NT2/D1 (cell line): ENCODE measurements at regions not wholly inside any gene's neighbourhood (a gene's known extent, or its start where the extent isn't known, plus 50 kb on each side); places are given as distances from the start of the nearest gene placed in this dataset.
"Not testable (repeated sequence)": the region's sequence is repeated elsewhere in the genome, so short reads cannot be mapped to it uniquely, and the experiment has no call there.

Experiments used
- DNase-seq: peaks from one replicate; pipeline ENCODE4 v3.0.0-alpha.2; 2011; ENCODE audit warnings: low read depth, low spot score
- H3K27me3 ChIP-seq: 2 replicates; pipeline ENCODE4 v1.6.0; 2011; ENCODE audit warnings: mild to moderate bottlenecking; ENCODE audit not compliant: insufficient read length, insufficient read depth
- H3K36me3 ChIP-seq: 2 replicates; pipeline ENCODE4 v1.6.1; 2011; ENCODE audit warnings: mild to moderate bottlenecking, low read length, mixed read lengths; ENCODE audit not compliant: insufficient read depth, insufficient read length
- H3K4me1 ChIP-seq: 2 replicates; pipeline ENCODE4 v1.5.1; 2011; ENCODE audit not compliant: insufficient read depth, insufficient read length
- H3K4me3 ChIP-seq: 2 replicates; pipeline ENCODE4 v1.5.1; 2011; ENCODE audit warnings: low read depth; ENCODE audit not compliant: insufficient read length
- H3K9ac ChIP-seq: 2 replicates; pipeline ENCODE4 v1.6.0; 2011; ENCODE audit warnings: low read depth; ENCODE audit not compliant: insufficient read length
- H3K9me3 ChIP-seq: 2 replicates; pipeline ENCODE4 v1.5.1; 2011; ENCODE audit warnings: mild to moderate bottlenecking, low read length; ENCODE audit not compliant: insufficient read depth

DNA sequence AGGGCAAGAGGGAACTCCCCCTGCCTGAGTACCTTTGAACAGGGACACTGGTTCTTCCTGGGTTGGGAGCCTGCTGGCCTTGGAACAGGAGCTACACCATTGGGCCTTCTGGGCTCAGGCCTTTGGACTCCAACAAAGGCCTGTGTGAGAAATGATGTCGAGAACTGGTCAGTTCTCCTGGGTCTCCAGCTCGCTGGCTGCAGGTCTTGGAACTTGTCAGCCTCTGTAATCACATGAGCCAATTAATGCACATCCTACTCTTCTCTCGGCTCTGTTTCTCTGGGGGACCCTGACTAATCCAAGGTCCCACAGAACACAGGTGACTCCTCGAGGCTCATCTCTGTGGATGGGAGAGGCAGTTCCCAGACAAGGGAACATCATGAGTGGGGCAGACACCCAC is 104.7 kb upstream of the PLGLB2 start:
- not testable (repeated sequence) for H3K4me3 ChIP-seq, H3K27me3 ChIP-seq, H3K9me3 ChIP-seq, H3K36me3 ChIP-seq, H3K4me1 ChIP-seq, H3K9ac ChIP-seq, DNase-seq

DNA sequence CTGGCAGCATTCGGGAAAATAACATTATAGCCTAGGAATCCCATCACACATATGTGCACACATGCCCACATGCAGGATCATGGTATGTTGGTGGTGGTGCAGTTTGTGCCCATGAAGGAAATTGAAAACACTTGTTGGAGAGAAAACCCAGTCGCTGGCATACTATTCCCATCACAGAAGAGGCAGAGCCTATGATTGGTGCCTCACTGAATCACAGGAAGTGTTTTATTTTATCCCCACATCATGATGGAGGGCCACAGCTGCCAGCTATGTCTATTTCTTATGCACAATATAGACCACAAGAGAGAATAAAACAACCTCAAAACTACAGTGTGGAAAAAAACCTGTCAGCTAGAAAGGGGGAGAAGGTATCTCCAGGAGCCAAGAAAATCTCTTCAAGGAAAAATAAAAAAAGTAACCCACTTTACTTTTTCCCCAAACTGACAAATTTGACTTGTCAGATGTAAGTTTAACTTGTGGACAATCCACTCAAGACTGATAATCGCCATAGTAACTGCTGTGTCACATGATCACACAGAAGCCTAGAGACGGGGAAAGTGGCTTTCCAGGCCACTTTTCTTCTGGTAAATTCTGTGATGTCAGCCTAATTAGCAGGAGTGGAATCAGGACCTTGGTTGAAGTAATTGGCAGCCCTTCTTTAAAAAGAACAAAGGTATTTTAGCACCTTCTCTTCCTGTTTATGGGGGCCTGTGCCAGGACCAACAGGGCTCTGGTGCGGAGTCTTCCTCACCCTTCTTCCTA is 100.0 kb upstream of the PLGLB2 start:
- H3K4me3 ChIP-seq, H3K4me1 ChIP-seq, H3K36me3 ChIP-seq: not testable (repeated sequence)

DNA sequence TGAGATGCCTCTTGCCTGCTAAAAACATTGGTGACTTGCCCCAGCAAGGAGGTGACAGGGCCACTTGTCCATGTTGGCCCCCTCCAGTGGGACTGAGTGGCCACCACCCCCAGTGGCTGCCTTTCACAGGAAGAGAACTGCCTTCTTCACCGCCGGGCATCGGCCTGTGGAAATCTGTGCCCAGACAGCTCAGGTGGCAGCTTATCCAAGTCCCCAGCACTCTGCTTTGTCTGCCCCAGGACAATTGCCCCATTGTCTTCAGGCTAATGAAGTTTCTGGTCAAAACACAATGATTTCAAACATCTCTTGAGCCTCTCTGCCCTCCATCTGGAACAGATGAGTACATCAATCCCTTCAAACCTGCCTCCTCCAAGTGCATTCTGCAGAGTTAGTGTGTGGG is 99.1 kb upstream of the PLGLB2 start:
- not testable (repeated sequence) for H3K9me3 ChIP-seq, H3K9ac ChIP-seq, H3K4me1 ChIP-seq, H3K4me3 ChIP-seq, H3K27me3 ChIP-seq, DNase-seq, H3K36me3 ChIP-seq

More for the DNA sequence above, 100.0 kb upstream of the PLGLB2 start:
- DNase-seq, H3K9ac ChIP-seq, H3K27me3 ChIP-seq, H3K9me3 ChIP-seq: not testable (repeated sequence)

DNA sequence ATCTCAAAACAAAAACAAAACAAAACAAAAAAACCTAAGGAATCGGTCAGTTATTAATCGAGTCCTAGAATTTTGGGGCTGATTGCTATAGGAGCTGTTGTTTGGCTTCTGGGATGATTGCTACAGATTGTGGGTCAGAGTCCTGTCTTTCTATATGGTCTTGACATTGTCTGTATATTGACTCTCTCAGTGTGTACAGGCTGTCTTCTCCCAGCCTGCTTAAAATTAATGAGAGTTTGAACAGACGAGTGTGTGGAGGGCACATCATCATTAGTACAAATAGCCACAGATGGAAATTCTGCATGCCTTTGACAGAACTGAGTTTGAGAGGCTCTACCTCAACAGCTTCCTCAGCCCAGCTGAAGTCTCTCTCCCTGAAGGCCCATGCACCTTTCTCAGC is 98.0 kb upstream of the PLGLB2 start:
- DNase-seq, H3K9ac ChIP-seq, H3K4me3 ChIP-seq, H3K9me3 ChIP-seq, H3K36me3 ChIP-seq, H3K27me3 ChIP-seq, H3K4me1 ChIP-seq: not testable (repeated sequence)

DNA sequence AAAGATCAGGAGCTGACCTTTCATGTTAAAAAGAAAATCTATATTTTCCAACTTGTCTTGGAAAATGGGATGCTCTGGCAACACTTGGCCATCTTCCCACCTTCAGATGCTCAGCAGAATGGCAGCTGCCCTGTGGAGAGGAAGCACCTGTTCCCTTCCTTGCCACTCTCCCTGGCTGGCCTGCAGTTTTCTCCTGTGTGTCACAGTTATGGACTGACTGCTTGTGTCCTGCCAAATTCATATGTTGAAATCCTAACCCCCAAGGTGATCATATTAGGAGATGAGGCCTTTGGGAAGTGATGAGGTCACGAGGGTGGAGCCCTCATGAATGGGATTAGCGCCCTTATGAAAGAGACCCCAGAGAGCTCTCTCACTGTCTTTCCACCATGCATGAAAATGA is 97.0 kb upstream of the PLGLB2 start:
- not testable (repeated sequence) for DNase-seq, H3K4me3 ChIP-seq, H3K9ac ChIP-seq, H3K36me3 ChIP-seq, H3K27me3 ChIP-seq, H3K9me3 ChIP-seq, H3K4me1 ChIP-seq

DNA sequence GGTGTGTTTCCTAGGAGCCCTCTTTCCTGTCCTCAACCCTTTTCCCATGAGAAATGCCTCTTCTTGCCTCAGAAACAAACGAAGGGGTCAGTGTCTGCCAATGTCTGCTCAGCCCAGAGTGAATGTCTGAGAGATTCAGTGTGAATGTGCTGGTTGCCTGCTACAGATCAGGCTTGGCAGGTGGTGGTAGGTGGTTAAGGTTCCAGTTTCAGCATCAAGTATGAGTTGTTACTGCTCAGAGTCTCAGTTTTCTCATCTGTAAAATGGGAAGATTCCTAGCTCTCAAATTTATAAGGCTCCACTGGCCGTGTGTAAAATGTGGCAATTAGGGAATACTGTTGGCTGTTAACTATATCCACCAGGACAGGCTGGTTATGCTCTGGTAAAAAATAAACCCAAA is 96.3 kb upstream of the PLGLB2 start:
- H3K4me1 ChIP-seq, H3K9ac ChIP-seq, H3K36me3 ChIP-seq, H3K9me3 ChIP-seq, H3K27me3 ChIP-seq, H3K4me3 ChIP-seq, DNase-seq: not testable (repeated sequence)

DNA sequence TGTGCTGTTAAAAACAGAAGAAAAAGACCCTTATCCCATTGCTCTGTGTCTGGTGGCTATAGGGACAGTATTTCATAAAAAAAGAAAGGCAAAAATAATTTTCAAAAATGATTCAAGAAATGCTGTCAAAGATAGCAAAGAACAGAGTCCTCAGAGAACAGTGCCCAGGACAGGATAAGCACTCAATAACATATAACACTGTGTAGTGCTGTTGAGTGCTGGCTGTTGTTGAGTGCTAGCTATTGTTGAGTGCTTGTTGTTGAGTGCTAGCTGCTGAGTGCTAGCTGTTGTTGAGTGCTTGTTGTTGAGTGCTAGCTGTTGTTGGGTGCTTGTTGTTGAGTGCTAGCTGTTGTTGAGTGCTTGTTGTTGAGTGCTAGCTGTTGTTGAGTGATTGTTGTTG is 94.5 kb upstream of the PLGLB2 start:
- H3K4me1 ChIP-seq, H3K9me3 ChIP-seq, DNase-seq, H3K4me3 ChIP-seq, H3K36me3 ChIP-seq, H3K9ac ChIP-seq, H3K27me3 ChIP-seq: not testable (repeated sequence)

DNA sequence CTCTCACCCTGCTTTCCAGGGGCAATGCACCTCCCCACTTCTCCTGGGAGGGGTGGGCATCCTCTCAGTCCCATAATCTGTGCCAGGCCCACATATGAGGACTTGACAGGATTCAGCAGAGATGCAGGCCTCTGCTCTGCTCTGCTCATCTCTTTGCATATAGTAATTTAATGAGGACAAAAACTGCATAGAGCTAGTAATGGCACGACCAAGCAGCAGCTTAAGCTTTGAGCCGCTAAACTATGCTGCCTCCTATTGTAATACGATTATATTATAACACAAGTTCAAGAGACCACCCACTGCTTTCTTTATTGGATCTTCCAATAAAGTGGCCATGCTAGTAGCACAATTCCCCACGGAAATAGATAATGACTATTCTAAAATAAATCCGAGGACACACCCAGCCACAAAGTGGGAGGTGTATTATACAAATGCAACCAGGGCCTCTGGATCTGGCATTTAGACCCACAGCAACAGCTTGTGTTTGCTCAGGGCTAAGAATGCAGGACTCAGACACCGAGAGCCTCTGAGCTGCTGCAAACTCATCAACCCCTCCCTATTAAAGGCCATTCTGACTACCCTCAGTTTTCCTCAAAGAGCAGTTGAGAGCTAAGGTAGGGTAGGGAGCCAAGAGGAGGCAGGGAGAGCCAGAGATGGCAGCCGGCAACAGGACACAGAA is 93.6 kb upstream of the PLGLB2 start:
- H3K9ac ChIP-seq, DNase-seq, H3K4me1 ChIP-seq, H3K27me3 ChIP-seq, H3K9me3 ChIP-seq, H3K36me3 ChIP-seq, H3K4me3 ChIP-seq: not testable (repeated sequence)

DNA sequence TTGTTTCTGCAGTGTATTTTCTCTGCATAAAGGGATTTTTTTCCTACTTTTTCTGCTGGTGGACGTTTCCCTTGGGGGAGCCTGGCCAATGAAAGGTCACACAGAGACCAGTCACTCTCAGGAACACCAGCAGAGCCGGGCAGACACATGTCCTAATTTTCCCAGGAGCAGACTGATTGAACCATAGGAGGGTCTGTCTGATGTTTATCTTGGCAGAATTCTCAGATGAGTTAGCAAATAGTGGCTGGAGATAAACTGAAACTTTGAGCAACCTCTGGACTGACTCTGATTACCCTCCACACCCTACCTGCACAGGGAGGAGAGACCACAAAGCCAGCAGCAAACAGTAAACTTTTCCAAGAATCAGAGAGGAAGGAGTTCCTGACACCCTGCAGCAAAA is 90.0 kb upstream of the PLGLB2 start:
- not testable (repeated sequence) for H3K27me3 ChIP-seq, H3K4me1 ChIP-seq, DNase-seq, H3K4me3 ChIP-seq, H3K36me3 ChIP-seq, H3K9me3 ChIP-seq, H3K9ac ChIP-seq

DNA sequence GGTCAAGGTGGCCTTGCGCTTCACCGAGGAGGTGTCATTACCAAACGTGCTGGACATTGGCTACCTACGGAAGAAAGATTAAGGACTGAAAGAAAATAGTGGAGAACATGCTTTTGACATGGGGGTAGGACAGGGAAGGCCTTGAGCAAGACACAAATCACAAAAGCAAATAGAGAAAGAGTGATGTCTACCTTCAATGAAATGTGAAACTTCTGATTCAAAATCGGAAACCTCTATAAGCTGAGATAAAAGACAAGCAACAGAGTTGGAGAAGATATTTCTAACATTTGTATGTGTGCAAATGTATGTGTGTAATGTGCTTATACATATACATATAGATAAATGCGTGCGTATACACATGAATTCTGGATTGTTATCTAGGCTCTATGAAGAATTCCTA is 89.5 kb upstream of the PLGLB2 start:
- H3K9ac ChIP-seq, DNase-seq, H3K27me3 ChIP-seq, H3K9me3 ChIP-seq, H3K4me3 ChIP-seq, H3K36me3 ChIP-seq, H3K4me1 ChIP-seq: not testable (repeated sequence)

DNA sequence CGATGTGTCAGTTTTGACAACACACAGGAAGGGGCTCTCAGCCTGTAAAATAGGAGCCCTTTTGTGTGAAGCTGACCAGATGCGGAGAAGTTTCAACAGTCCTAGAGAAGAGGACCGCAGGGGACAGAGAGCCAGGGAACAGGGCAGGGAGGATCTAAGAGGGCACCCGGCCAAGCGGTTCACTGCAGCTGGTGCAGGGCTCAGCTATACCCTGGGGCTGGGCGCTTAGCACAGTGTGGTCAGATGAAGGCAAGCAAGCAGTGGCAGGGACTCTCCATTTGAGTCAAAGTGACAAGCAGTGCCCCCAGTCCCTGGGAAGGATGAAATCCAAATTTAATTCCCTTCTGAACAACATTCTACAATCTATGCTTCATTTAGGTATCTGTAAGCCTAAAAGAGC is 88.9 kb upstream of the PLGLB2 start:
- not testable (repeated sequence) for DNase-seq, H3K9me3 ChIP-seq, H3K36me3 ChIP-seq, H3K4me3 ChIP-seq, H3K4me1 ChIP-seq, H3K27me3 ChIP-seq, H3K9ac ChIP-seq

DNA sequence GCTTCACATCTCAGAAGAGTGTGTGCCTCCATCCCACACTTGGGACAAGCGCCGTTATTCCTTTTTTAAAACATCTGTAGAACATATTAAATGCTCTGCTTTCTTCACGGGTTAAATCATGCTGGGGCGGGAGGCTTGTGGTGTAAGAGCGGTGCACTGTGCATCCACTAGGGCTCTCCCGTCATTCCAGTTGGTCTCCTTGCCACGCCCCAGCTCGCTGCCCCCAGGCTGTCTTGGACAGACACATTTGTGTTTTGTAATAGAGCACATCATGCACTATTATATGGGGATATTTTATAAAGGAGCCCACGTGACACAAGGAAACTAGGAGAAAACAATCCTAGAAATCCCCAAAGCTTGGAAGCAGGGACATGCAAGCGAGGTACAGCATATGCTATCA is 87.7 kb upstream of the PLGLB2 start:
- H3K4me1 ChIP-seq, H3K4me3 ChIP-seq, H3K27me3 ChIP-seq, H3K36me3 ChIP-seq, DNase-seq, H3K9me3 ChIP-seq, H3K9ac ChIP-seq: not testable (repeated sequence)
